NCI-H1417 treated with DMSO at 0.1 percent for 48 hours (cell line): ENCODE measurements at regions not wholly inside any gene's neighbourhood (a gene's known extent, or its start where the extent isn't known, plus 50 kb on each side); places are given as distances from the start of the nearest gene placed in this dataset.

Experiments
- DNase-seq: peaks from one replicate; lab custom pipeline; 2025; lab: John Stamatoyannopoulos, UW

DNA sequence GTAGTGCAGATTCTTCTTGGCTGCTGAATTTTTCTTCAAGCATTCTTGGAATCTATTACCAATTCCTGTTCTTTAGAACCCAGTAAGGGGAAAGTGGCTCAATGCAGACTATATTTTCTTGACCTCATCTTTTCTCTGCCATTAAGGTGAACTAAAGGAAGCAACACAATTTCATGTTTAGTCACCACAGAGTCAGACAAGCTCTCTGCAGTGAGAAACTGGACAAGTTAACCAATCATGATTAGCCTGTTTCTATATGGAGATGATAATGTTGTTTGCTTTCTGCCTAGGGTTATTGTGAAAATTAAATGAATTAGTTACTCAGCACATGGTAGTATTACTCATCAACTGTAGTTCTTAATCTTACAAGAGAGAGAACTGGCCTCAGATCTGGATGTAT is 1075.1 kb downstream of the AGBL1 start:
- no peak for DNase-seq

DNA sequence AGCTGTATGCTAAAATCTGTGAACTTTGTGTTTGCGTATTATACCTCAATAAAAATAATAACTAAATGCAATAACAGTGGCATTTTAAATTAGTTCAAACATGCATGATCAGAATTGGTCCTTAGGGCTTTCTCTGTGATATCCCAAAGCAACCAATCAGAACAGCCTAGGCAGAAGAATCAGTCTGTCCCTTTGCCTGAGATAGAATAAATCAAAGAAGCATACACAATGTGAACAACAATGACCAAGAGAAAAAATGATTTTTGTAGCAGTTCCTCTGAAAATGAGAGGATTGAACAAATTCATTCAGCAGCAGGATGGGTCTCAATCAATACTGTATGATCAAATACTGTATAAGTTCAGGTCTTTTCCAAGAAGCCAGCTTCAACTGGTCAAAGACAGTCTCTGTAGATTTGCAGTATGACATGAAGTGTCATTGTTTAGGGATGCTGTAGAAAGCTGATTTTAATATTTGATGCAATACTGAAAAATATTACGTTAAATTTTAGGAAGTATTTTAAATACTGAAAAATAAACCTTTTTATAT is 1071.6 kb downstream of the AGBL1 start:
- no peak for DNase-seq

GRCh38 chr15:87145696-87146095 is 1066.0 kb downstream of the AGBL1 start:
- DNase-seq, result no peak

GRCh38 chr15:87144775-87145174 is 1065.1 kb downstream of the AGBL1 start:
- no peak for DNase-seq

- no peak for DNase-seq
Measured at GRCh38 chr15:87142096-87142495, 1062.4 kb downstream of the AGBL1 start.

DNA sequence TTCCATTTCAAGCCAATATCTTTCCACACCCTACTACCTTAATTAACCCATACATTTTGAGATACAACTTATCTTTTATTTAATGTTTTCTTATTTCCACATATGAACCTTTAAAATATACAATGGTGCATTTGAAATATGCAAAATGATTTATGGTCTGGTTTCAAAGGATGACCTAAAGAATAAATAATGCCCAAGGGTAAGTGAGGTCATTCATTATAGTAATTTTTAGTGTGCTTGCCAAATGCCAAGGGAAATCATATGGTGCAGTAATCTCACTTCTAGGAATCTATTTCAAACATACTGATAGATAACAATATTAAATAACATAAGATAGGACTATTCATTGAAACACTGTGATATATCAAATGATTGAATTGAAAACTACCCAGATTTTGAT is 1055.4 kb downstream of the AGBL1 start:
- DNase-seq, result no peak

- no peak for DNase-seq
Measured at GRCh38 chr15:87133704-87134103, 1054.0 kb downstream of the AGBL1 start.

- DNase-seq, result no peak
Measured at GRCh38 chr15:87131067-87131466, 1051.4 kb downstream of the AGBL1 start.

GRCh38 chr15:87129916-87130315 is 1050.2 kb downstream of the AGBL1 start:
- DNase-seq, result no peak

DNA sequence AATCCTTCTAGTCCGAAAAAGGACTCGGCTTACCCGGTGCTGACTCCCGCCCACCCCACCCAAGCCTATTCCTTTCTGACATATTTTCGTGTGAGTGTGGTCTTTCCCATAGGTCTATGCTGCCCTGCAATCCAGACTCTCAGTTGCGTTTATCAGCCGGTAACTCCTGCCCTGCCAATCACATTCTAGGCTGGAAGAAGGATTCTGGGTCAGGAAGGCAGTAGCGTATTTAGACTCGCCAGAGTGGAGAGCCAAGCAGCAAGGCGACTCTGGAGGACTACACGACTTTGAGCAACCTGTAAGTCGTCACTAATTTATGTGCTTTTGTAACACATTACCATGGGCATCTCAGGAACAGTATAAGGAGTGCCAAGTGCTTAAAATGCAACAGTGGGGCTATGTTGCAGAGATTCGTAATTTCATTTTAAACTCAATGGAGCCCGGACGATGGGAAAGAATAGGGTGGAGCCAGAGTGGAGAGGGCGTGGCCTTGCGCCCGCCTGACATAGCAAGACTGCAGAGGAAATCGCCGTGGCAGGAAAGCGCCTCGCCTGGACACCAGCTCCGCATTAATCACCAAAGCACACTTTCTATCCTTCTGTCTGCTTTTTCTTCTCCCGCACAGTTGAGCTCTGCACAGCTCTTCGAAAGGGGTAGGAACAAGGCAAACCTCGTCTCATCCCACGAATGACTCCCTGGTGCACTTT is 1044.2 kb downstream of the AGBL1 start:
- DNase-seq, result no peak

- DNase-seq, result no peak
Measured at GRCh38 chr15:87121336-87121735, 1041.7 kb downstream of the AGBL1 start.

DNA sequence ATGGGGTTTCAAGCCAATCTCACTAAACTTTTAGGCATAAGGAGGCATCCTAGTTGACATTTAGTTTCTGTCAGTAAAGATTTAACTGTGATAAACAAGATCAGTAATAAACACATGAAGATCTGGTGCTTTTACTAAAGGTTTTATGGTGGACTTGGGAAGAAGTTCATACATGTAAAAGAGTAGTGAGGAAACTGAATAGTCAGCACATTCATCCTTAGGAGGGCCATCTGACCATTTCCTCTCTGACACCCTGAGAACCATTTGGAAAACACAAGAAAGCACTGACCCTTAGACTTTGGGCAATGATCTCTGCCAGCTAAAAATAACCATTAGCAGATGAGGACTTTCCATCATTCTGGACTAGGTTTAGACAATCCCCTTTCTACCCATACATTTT is 1040.9 kb downstream of the AGBL1 start:
- no peak for DNase-seq

DNA sequence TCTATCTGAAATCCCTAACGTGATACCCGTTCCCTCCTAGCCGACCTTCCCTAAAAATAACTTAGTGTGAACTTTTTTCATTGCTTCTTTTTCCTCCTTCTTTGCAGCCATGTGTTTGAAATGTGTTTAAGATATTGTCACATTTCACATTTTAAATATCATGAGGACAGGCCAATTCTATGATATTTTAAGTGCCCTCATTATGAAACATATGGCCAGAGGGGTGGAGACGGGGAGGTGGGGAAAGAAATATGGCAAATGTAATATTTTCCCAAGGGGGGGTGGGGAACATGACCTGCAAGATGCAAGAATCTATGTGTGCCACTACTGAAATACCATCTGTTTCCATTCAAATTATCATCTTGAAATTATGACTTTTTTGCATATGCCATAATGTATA is 1039.2 kb downstream of the AGBL1 start:
- no peak for DNase-seq

GRCh38 chr15:87118435-87118834 is 1038.8 kb downstream of the AGBL1 start:
- DNase-seq, result no peak

DNA sequence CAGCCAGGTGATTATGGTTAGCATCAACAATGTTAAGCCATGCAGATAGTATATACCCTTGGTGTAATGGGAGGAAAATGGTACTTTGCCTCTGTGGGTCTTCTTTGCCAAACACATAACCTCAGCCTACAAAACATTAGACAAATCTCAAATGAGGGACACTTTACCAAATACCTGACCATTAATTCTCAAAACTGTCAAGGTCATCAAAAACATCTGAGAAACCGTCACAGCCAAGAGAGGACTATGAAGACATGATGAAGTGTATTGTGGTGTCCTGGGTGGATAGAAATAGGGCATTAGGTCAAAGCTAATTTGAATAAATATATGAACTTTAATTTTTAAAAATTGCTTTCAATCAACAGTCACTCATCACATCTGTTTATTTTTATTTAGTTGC is 1036.1 kb downstream of the AGBL1 start:
- no peak for DNase-seq

DNA sequence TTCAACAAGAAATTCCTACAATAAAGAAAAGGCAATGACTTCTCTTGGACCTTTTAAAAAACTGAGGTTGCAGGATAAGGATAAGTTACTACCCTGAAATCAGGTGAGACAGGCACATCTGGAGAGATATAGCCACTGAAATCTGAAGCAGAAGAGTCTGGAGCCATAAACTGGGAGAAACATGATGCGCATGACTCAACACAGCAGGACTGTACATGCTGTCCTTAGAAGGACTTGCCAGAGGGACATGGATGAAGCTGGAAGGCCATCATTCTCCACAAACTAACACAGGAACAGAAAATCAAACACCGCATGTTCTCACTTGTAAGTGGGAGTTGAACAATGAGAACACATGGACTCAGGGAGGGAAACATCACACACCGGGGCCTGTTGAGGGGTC is 1020.2 kb downstream of the AGBL1 start:
- no peak for DNase-seq

DNA sequence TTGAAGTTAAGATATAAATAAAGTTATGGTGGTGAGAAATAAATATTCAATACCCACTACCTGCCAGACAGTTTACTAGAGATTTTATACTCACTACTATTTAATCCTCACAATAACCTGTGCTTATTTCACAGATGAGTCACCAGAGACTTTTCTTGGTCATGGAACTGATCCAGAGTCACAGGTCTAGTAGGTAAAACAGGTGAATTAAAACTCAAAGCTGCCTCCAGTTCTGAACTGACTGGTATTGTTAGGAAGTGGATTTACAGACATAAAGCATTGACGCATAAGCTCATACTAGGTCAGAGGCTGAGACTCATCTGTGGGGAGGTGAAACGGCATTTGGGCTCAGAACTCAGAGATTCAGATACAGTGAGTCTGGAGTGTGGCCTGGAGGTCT is 1009.9 kb downstream of the AGBL1 start:
- no peak for DNase-seq

DNA sequence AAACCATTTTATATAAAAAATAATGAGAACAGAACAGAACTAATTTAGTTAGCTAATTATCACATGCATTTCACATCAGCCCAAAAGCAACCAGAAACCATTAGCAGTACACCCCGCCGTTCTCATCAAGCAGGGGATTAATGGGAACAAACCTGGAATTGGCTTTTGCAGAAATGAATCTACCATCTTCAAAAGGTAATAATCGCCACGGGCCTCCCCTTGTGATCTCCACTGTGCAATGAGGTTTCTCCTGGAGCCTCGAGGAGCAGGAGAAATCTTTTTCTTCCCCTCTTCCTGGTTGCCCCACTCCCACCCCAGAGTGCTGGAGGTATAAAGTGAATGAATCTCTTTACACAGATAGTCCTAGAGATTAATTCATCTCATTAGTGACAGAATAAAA is 1003.5 kb downstream of the AGBL1 start:
- DNase-seq, result no peak

DNA sequence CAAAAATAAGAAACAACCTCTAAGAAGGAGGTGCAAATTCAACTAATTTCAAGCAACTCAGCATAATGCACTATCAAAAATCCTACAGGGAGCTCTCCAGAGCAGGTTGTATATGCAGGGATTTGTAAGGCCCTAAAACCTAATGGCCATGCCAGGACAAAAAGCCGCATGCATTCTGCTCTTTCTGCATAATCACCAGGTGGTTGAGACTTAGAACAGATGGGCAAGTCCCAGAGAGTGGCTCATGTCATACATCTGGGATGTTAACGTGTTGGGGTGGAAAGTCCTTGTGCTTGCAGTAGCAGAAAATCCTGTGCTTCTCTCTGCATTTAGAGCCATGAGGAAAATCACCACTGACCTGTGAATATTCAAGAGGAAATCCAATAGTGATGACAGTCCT is 1002.9 kb downstream of the AGBL1 start:
- DNase-seq, result no peak

- no peak for DNase-seq
Measured at GRCh38 chr15:87080547-87080946, 1000.9 kb downstream of the AGBL1 start.
